H9 (cell line): ENCODE measurements at regions not wholly inside any gene's neighbourhood (a gene's known extent, or its start where the extent isn't known, plus 50 kb on each side); places are given as distances from the start of the nearest gene placed in this dataset.

Experiments used
- DNase-seq: peaks from one replicate; pipeline ENCODE4 v3.0.0-alpha.2; 2017
- H2AFZ ChIP-seq: one replicate; pipeline ENCODE4 v1.6.1; 2013; ENCODE audit warnings: mild to moderate bottlenecking, low read length, control low read depth, moderate library complexity
- H2AK5ac ChIP-seq: 2 replicates; pipeline ENCODE4 v1.6.1; 2013; ENCODE audit warnings: low read length, control low read depth, mixed read lengths; ENCODE audit not compliant: insufficient read length
- H2BK120ac ChIP-seq: one replicate; pipeline ENCODE4 v1.6.1; 2013; ENCODE audit warnings: low read depth, mild to moderate bottlenecking, low read length, control low read depth, inconsistent platforms; ENCODE audit not compliant: poor library complexity, severe bottlenecking
- H2BK12ac ChIP-seq: 2 replicates; pipeline ENCODE4 v1.6.1; 2013; ENCODE audit warnings: low read length, control low read depth, mixed read lengths, low read depth; ENCODE audit not compliant: insufficient read length
- H2BK15ac ChIP-seq: 2 replicates; pipeline ENCODE4 v1.6.1; 2013; ENCODE audit warnings: low read depth, low read length, control low read depth
- H2BK20ac ChIP-seq: one replicate; pipeline ENCODE4 v1.6.1; 2013; ENCODE audit warnings: low read depth, mild to moderate bottlenecking, low read length, control low read depth, inconsistent platforms; ENCODE audit not compliant: poor library complexity, severe bottlenecking
- H2BK5ac ChIP-seq: 2 replicates; pipeline ENCODE4 v1.6.1; 2013; ENCODE audit warnings: low read length, control low read depth, mixed read lengths; ENCODE audit not compliant: insufficient read length
- H3K14ac ChIP-seq: 2 replicates; pipeline ENCODE4 v1.6.1; 2013; ENCODE audit warnings: low read length, control low read depth; ENCODE audit not compliant: insufficient read depth
- H3K18ac ChIP-seq: 2 replicates; pipeline ENCODE4 v1.6.1; 2013; ENCODE audit warnings: low read depth, mild to moderate bottlenecking, mixed read lengths, low read length, control low read depth; ENCODE audit not compliant: insufficient read length
- H3K23ac ChIP-seq: 2 replicates; pipeline ENCODE4 v1.6.1; 2013; ENCODE audit warnings: low read length, control low read depth, mixed read lengths, low read depth; ENCODE audit not compliant: insufficient read length
- H3K23me2 ChIP-seq: 2 replicates; pipeline ENCODE4 v1.6.1; 2013; ENCODE audit warnings: low read depth, mild to moderate bottlenecking, mixed read lengths, low read length, control low read depth; ENCODE audit not compliant: insufficient read length, poor library complexity, severe bottlenecking
- H3K27ac ChIP-seq: 2 replicates; pipeline ENCODE4 v1.5.1; 2013; ENCODE audit warnings: low read length, control low read depth, mixed read lengths, low read depth; ENCODE audit not compliant: insufficient read length
- H3K27me3 ChIP-seq: 2 replicates; pipeline ENCODE4 v1.6.1; 2013; ENCODE audit warnings: low read length, control low read depth, inconsistent platforms; ENCODE audit not compliant: insufficient read depth
- H3K4ac ChIP-seq: 2 replicates; pipeline ENCODE4 v1.6.1; 2013; ENCODE audit warnings: low read depth, mild to moderate bottlenecking, control low read depth, inconsistent platforms, low read length, moderate library complexity
- H3K4me1 ChIP-seq: 2 replicates; pipeline ENCODE4 v1.6.1; 2013; ENCODE audit warnings: low read length, control low read depth, inconsistent platforms; ENCODE audit not compliant: insufficient read depth
- H3K4me2 ChIP-seq: 2 replicates; pipeline ENCODE4 v1.6.1; 2013; ENCODE audit warnings: low read length, control low read depth, mixed read lengths; ENCODE audit not compliant: insufficient read length, insufficient read depth
- H3K56ac ChIP-seq: 2 replicates; pipeline ENCODE4 v1.6.1; 2013; ENCODE audit warnings: low read depth, mild to moderate bottlenecking, mixed read lengths, low read length, control low read depth; ENCODE audit not compliant: insufficient read length
- H3K79me1 ChIP-seq: 2 replicates; pipeline ENCODE4 v1.6.1; 2013; ENCODE audit warnings: low read depth, mild to moderate bottlenecking, moderate library complexity, low read length, control low read depth, inconsistent platforms; ENCODE audit not compliant: insufficient read depth, poor library complexity, severe bottlenecking
- H3K79me2 ChIP-seq: 2 replicates; pipeline ENCODE4 v1.6.1; 2013; ENCODE audit warnings: low read length, control low read depth, inconsistent platforms; ENCODE audit not compliant: insufficient read depth
- H3K9ac ChIP-seq: 2 replicates; pipeline ENCODE4 v1.6.1; 2013; ENCODE audit warnings: low read length, control low read depth, mixed read lengths; ENCODE audit not compliant: insufficient read length; ENCODE audit errors: extremely low read depth
- H3K9me3 ChIP-seq: one replicate; pipeline ENCODE4 v1.6.1; 2013; ENCODE audit warnings: low read depth, low read length, inconsistent platforms; ENCODE audit not compliant: control insufficient read depth
- H3T11ph ChIP-seq: one replicate; pipeline ENCODE4 v1.6.1; 2013; ENCODE audit warnings: mild to moderate bottlenecking, low read length, control low read depth, inconsistent platforms
- H4K20me1 ChIP-seq: one replicate; pipeline ENCODE4 v1.6.1; 2013; ENCODE audit not compliant: control insufficient read depth, insufficient read length, insufficient read depth
- H4K5ac ChIP-seq: 2 replicates; pipeline ENCODE4 v1.6.1; 2013; ENCODE audit warnings: low read depth, mild to moderate bottlenecking, mixed read lengths, low read length, control low read depth; ENCODE audit not compliant: insufficient read length
- H4K8ac ChIP-seq: replicated peaks from 2 replicates; pipeline ENCODE4 v1.6.1; 2013; ENCODE audit warnings: low read length, control low read depth, mixed read lengths, low read depth; ENCODE audit not compliant: insufficient read length
- H4K91ac ChIP-seq: 2 replicates; pipeline ENCODE4 v1.6.1; 2013; ENCODE audit warnings: low read depth, mild to moderate bottlenecking, moderate library complexity, mixed read lengths, low read length, control low read depth; ENCODE audit not compliant: insufficient read length
- H3K27ac Mint-ChIP-seq, 3 experiments: 2 replicates in 2 of 3; 3 replicates in 1 of 3; pipeline ENCODE4 v1.8.0; 2020 to 2021; ENCODE audit warnings: mixed read lengths in 3 of 3, mild to moderate bottlenecking in 1 of 3, moderate library complexity in 1 of 3
- H3K27me3 Mint-ChIP-seq: 2 replicates; pipeline ENCODE4 v1.8.0; 2021; ENCODE audit warnings: low read depth, mild to moderate bottlenecking, moderate library complexity, mixed read lengths
- H3K36me3 Mint-ChIP-seq, 3 experiments: 2 replicates in 2 of 3; 3 replicates in 1 of 3; pipeline ENCODE4 v1.8.0; 2020 to 2021; ENCODE audit warnings: low read depth in 3 of 3, mixed read lengths in 3 of 3; ENCODE audit not compliant: insufficient read depth in 1 of 3
- H3K4me1 Mint-ChIP-seq, 2 experiments: 2 replicates each; pipeline ENCODE4 v1.8.0; 2020; ENCODE audit warnings: mixed read lengths in 2 of 2
- H3K4me3 Mint-ChIP-seq, 2 experiments: 2 replicates in 1 of 2; 3 replicates in 1 of 2; pipeline ENCODE4 v1.8.0; 2020 to 2021; ENCODE audit warnings: mild to moderate bottlenecking in 2 of 2, mixed read lengths in 2 of 2, moderate library complexity in 1 of 2
- H3K9me3 Mint-ChIP-seq, 2 experiments: 2 replicates in 1 of 2; 3 replicates in 1 of 2; pipeline ENCODE4 v1.8.0; 2020; ENCODE audit warnings: mild to moderate bottlenecking in 2 of 2, mixed read lengths in 2 of 2, moderate library complexity in 1 of 2
- WGBS: extraction: QIAGEN DNeasy Blood & Tissue Kit; methylation state at CpG from one replicate; pipeline ENCODE4 v1.1.7; 2013; ENCODE audit warnings: missing lambda C conversion rate, low lambda C conversion rate, mixed read lengths; ENCODE audit not compliant: insufficient read length; ENCODE audit errors: extremely low coverage; 5-methylcytosine and 5-hydroxymethylcytosine counted together
- TF ChIP-seq, protein P1 (sequence below): fragments of 200-600 bp; sonication (generic); conservative IDR thresholded peaks from 3 replicates; pipeline ENCODE4 v1.8.0; 2021; ENCODE audit warnings: antibody characterized with exemption, mild to moderate bottlenecking

DNA sequence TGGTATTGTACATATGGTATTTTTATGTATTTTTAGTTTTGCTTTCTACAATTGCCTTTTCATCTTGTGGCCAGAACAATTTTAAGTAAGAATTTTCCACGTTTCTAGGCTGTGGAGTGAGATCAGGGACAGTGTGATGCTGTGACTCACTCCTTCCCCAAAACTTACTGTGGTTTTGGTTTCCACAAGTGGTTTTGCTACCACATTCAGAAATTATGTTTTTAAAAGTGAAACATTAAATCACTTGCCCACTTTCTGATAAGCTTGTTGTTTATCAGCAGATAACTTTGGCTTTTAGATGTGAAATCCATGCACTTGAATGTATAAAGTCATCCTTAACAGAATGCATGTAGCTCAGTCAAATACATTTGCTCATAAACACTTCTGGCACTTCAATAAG lies 192.2 kb upstream of the THRB start:
- no peak for DNase-seq
- Histone ChIP-seq H3K79me1 (no peaks in the 10 kb centered on the region), H2AK5ac (no peak overlapping the region), H2BK120ac (no peak overlapping the region), H3K56ac (no peak overlapping the region), H4K20me1 (no peaks in the 10 kb centered on the region), H2BK12ac (no peak overlapping the region), H3K4me2 (no peak overlapping the region), H3K23ac (no peak overlapping the region), H3K23me2 (no peaks in the 10 kb centered on the region), H3K79me2 (no peaks in the 10 kb centered on the region), H4K5ac (no peak overlapping the region), H4K91ac (no peak overlapping the region), H3K14ac (no peak overlapping the region), H3K9ac (no peak overlapping the region), H3K4ac (no peak overlapping the region), H3K4me1 (peaks cover 2% of the 10 kb centered on the region; the same call in 1 of the 2 replicates), H2BK5ac (no peak overlapping the region), H3K18ac (no peak overlapping the region), H3T11ph (no peak overlapping the region), H2BK15ac (no peak overlapping the region), H3K27me3 (no peaks in the 10 kb centered on the region), H2BK20ac (no peak overlapping the region), H3K9me3 (no peaks in the 10 kb centered on the region), H4K8ac (no peak overlapping the region), H3K27ac (no peak overlapping the region), H2AFZ (no peak overlapping the region)
- no peak overlapping the region for H3K27ac Mint-ChIP-seq
- peaks cover 0 to 13% (median 0%) of the 10 kb centered on the region in 3 experiments; a peak in 2 of 7 replicates for H3K36me3 Mint-ChIP-seq
- H3K27me3 Mint-ChIP-seq, result no peaks in the 10 kb centered on the region
- peaks cover 8 to 16% of the 10 kb centered on the region in 2 experiments; a peak in 3 of 5 replicates for H3K9me3 Mint-ChIP-seq
- TF ChIP-seq, protein P1, sequence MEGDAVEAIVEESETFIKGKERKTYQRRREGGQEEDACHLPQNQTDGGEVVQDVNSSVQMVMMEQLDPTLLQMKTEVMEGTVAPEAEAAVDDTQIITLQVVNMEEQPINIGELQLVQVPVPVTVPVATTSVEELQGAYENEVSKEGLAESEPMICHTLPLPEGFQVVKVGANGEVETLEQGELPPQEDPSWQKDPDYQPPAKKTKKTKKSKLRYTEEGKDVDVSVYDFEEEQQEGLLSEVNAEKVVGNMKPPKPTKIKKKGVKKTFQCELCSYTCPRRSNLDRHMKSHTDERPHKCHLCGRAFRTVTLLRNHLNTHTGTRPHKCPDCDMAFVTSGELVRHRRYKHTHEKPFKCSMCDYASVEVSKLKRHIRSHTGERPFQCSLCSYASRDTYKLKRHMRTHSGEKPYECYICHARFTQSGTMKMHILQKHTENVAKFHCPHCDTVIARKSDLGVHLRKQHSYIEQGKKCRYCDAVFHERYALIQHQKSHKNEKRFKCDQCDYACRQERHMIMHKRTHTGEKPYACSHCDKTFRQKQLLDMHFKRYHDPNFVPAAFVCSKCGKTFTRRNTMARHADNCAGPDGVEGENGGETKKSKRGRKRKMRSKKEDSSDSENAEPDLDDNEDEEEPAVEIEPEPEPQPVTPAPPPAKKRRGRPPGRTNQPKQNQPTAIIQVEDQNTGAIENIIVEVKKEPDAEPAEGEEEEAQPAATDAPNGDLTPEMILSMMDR, result no peak
- H3K4me1 Mint-ChIP-seq, result peaks cover 30 to 36% of the 10 kb centered on the region in 2 experiments
- WGBS, result no CpG with 5 or more reads among the region's 1 CpG
- no peak overlapping the region for H3K4me3 Mint-ChIP-seq
